Transverse colon (tissue), 4 donors: ENCODE measurements at regions not wholly inside any gene's neighbourhood (a gene's known extent, or its start where the extent isn't known, plus 50 kb on each side); places are given as distances from the start of the nearest gene placed in this dataset.

Experiments
- DNase-seq: peaks from one replicate; pipeline ENCODE4 v3.0.0-alpha.2; 2019
- H3K27ac ChIP-seq, 4 donors: fragments of 200-600 bp; sonication (generic); 2 replicates each; pipeline ENCODE4 v1.5.1; 2016 to 2018; ENCODE audit warnings: inconsistent platforms in 4 of 4
- H3K27me3 ChIP-seq: fragments of 200-600 bp; sonication (generic); 2 replicates; pipeline ENCODE4 v1.5.1; 2017; ENCODE audit warnings: inconsistent platforms
- H3K36me3 ChIP-seq, 4 donors: fragments of 200-600 bp; sonication (generic); 2 replicates each; pipeline ENCODE4 v1.5.1; 2017 to 2019; ENCODE audit warnings: inconsistent platforms in 4 of 4
- H3K4me1 ChIP-seq, 4 donors: fragments of 200-600 bp; sonication (generic); 2 replicates each; pipeline ENCODE4 v1.5.1; 2017 to 2020; ENCODE audit warnings: inconsistent platforms in 4 of 4
- H3K4me3 ChIP-seq, 4 donors: fragments of 200-600 bp; sonication (generic); 1 replicate in 1 of 4; 2 replicates in 3 of 4; pipeline versions ENCODE4 v1.5.1 to v1.6.1; 2017 to 2019; ENCODE audit warnings: inconsistent platforms in 4 of 4
- H3K9me3 ChIP-seq, 2 donors: fragments of 200-600 bp; sonication (generic); 2 replicates each; pipeline ENCODE4 v1.5.1; 2017 to 2019; ENCODE audit warnings: inconsistent platforms in 2 of 2
- CTCF ChIP-seq, 5 experiments: fragments of 200-600 bp in 3 of 5; fragments of 450-650 bp in 2 of 5; sonication (generic) in 3 of 5; IDR thresholded peaks; 1 replicate in 2 of 5; 2 replicates in 3 of 5; pipeline ENCODE4 v1.5.1; 2016 to 2017; ENCODE audit warnings: antibody characterized with exemption in 5 of 5, inconsistent platforms in 3 of 5, mild to moderate bottlenecking in 2 of 5, moderate library complexity in 1 of 5
- EP300 ChIP-seq: sonication (generic); formaldehyde crosslinking; IDR thresholded peaks from one replicate; pipeline ENCODE4 v1.6.1; 2017; ENCODE audit warnings: antibody characterized with exemption, low read depth
- POLR2A ChIP-seq: fragments of 450-650 bp; IDR thresholded peaks from one replicate; pipeline ENCODE4 v1.6.1; 2016; ENCODE audit warnings: antibody characterized with exemption, mild to moderate bottlenecking, moderate library complexity
- POLR2AphosphoS5 ChIP-seq, 3 donors: sonication (generic); formaldehyde crosslinking; IDR thresholded peaks; one replicate each; pipeline ENCODE4 v1.6.1; 2016; ENCODE audit warnings: antibody characterized with exemption in 3 of 3
- WGBS, 2 donors: methylation state at CpG; one replicate each; pipeline ENCODE4 v1.1.5; 2018; ENCODE audit warnings: low coverage in 1 of 2; 5-methylcytosine and 5-hydroxymethylcytosine counted together
- in situ Hi-C, 4 donors: fragments of 200-750 bp; cut with MboI; loops; one replicate each; pipeline versions ENCODE4 v1.15.0 to v1.15.1; 2017; ENCODE audit warnings: low sequenced_read_pairs in 3 of 4, low pct_ligation_motif_present in 1 of 4, low pct_unique_long_range_greater_than_20kb in 1 of 4
- intact Hi-C: fragments of 100-400 bp; cut with DNase I; formaldehyde crosslinking; loops from one replicate; pipeline ENCODE4 v1.15.1; 2023; ENCODE audit warnings: low total_unique reads

GRCh38 chr18:2281086-2281485 is 290.2 kb downstream of the METTL4 start:
- TF ChIP-seq POLR2AphosphoS5 (IDR thresholded peaks at IDR 0.05), result no peak
- TF ChIP-seq EP300, result no peak
- TF ChIP-seq POLR2A, result no peak
- TF ChIP-seq CTCF (IDR thresholded peaks at IDR 0.05), result no peak
- intact Hi-C loops (no loop called here), in situ Hi-C loops (no loop called here)
- Histone ChIP-seq H3K4me1 (no peaks in the 10 kb centered on the region), H3K9me3 (no peaks in the 10 kb centered on the region), H3K36me3 (no peaks in the 10 kb centered on the region), H3K4me3 (no peak overlapping the region), H3K27ac (no peak overlapping the region), H3K27me3 (no peaks in the 10 kb centered on the region)
- no peak for DNase-seq
- WGBS, 2 donors, result 58 to 89% methylated on average over 1 of the region's 1 CpG

GRCh38 chr18:2281523-2282199 is 289.6 kb downstream of the METTL4 start:
- in situ Hi-C loops (no loop called here), intact Hi-C loops (no loop called here)
- Histone ChIP-seq H3K4me1 (no peaks in the 10 kb centered on the region), H3K4me3 (no peak overlapping the region), H3K36me3 (no peaks in the 10 kb centered on the region), H3K27me3 (no peaks in the 10 kb centered on the region), H3K27ac (no peak overlapping the region), H3K9me3 (no peaks in the 10 kb centered on the region)
- TF ChIP-seq POLR2A (no peak), CTCF (IDR thresholded peaks at IDR 0.05) (no peak)
- DNase-seq, result no peak
- 56 to 72% methylated on average over 6 to 11 of the region's 11 CpGs for WGBS, 2 donors

- intact Hi-C loops (no loop called here), in situ Hi-C loops (no loop called here)
- WGBS, 2 donors, result 80 to 83% methylated on average over 1 to 7 of the region's 7 CpGs
- no peak for DNase-seq
- TF ChIP-seq POLR2A (no peak), EP300 (no peak), POLR2AphosphoS5 (IDR thresholded peaks at IDR 0.05) (no peak), CTCF (IDR thresholded peaks at IDR 0.05) (no peak)
- Histone ChIP-seq H3K27me3 (no peaks in the 10 kb centered on the region), H3K36me3 (no peaks in the 10 kb centered on the region), H3K27ac (no peak overlapping the region), H3K9me3 (no peaks in the 10 kb centered on the region), H3K4me1 (no peaks in the 10 kb centered on the region), H3K4me3 (no peak overlapping the region)
Observed at GRCh38 chr18:2293109-2293839, 278.0 kb downstream of the METTL4 start.

GRCh38 chr18:2301316-2301715 is 270.0 kb downstream of the METTL4 start:
- intact Hi-C loops, result no loop called here
- Histone ChIP-seq H3K36me3 (no peaks in the 10 kb centered on the region), H3K4me3 (no peak overlapping the region), H3K27ac (no peak overlapping the region), H3K4me1 (no peaks in the 10 kb centered on the region), H3K9me3 (no peaks in the 10 kb centered on the region), H3K27me3 (no peaks in the 10 kb centered on the region)
- no peak for DNase-seq
- in situ Hi-C loops, result no loop called here
- TF ChIP-seq POLR2AphosphoS5 (IDR thresholded peaks at IDR 0.05), result no peak
- WGBS, 2 donors, result 59 to 76% methylated on average over 2 of the region's 2 CpGs
